GM13976 (cell line): ENCODE measurements at regions not wholly inside any gene's neighbourhood (a gene's known extent, or its start where the extent isn't known, plus 50 kb on each side); places are given as distances from the start of the nearest gene placed in this dataset.

Experiments
- DNase-seq: peaks from one replicate; pipeline ENCODE4 v3.0.0; 2012; ENCODE audit warnings: low spot score
- CTCF ChIP-seq: IDR thresholded peaks from 2 replicates; pipeline ENCODE4 v1.5.1; 2012; ENCODE audit warnings: borderline replicate concordance, mild to moderate bottlenecking; ENCODE audit not compliant: insufficient read depth; ENCODE audit errors: extremely low read depth, missing control alignments, control extremely low read depth
- in situ Hi-C: fragments of 300-500 bp; cut with MboI; formaldehyde crosslinking; loops from one replicate; pipeline ENCODE4 v1.12.0; 2022; ENCODE audit warnings: low sequenced_read_pairs, mixed read lengths, inconsistent platforms; ENCODE audit not compliant: unreplicated experiment

DNA sequence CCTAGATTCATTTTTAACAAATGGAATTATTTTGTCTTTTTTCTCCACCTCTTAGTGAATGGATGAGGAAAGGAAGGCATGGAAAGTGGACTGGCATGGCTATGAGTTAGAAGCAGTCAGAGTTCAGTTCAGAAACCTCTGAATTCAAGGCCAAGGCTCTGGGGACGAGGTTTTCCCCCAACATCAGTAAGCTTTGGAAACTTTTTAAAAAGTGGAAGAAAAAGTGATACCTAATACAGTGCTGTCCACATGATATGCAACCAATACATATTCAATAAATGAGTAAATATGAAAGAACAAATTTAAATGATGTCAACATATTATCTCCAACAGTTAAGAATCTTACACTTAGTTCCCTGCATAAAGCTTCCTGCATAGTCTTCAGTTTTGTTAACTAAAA, 204.7 kb downstream of the HLX start:
- no peak for TF ChIP-seq CTCF
- DNase-seq: no peak
- in situ Hi-C loops: no loop called here

GRCh38 chr1:221084681-221085080, 205.4 kb downstream of the HLX start:
- DNase-seq: no peak
- no peak for TF ChIP-seq CTCF
- in situ Hi-C loops: no loop called here

- DNase-seq: no peak
- TF ChIP-seq CTCF: no peak
- in situ Hi-C loops: no loop called here
These were observed 206.6 kb downstream of the HLX start for GRCh38 chr1:221085701-221086375.

DNA sequence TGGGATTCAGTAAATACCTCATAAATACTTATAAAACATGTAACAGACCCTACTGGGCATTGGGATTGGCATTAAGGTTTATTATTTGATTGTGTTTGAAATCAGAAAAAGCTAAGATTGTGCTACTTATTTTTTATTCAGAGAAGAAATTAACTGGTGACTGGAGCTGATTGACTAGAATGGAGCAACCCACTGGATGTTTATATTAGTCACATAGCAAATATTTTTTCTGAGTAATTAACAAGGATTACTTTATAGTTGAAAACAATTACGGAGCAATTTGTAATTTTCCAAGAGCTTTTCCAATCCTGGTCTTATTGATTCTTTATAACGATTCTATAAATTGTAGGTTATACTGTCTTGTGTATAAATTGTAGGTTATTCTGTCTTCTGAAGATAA, 208.7 kb downstream of the HLX start:
- DNase-seq: no peak
- in situ Hi-C loops: no loop called here
- TF ChIP-seq CTCF: no peak

- no peak for TF ChIP-seq CTCF
- in situ Hi-C loops: no loop called here
- DNase-seq: no peak
These were observed 210.0 kb downstream of the HLX start for GRCh38 chr1:221089273-221089672.

DNA sequence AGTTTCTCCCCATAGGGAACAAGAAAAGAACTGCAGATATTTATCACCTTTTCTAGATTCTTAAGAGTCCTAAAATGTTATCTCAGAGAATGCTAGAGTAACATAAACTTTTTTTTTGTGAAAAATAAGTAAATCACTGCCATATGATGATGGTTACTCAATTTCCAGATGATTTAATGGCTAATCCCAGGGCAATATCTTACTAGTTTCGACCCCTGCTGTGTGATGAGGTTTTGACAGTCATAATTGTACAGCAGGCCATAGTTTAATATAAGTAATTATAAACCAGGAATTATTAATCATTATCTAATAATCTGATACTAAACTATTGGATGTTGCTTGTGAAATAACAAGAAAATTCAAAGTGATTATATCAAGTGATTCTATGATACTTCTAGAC, 210.6 kb downstream of the HLX start:
- no peak for DNase-seq
- no peak for TF ChIP-seq CTCF
- in situ Hi-C loops: no loop called here
